PFSK-1 (cell line): ENCODE measurements at regions not wholly inside any gene's neighbourhood (a gene's known extent, or its start where the extent isn't known, plus 50 kb on each side); places are given as distances from the start of the nearest gene placed in this dataset.

Source experiments
- POLR2AphosphoS5 ChIP-seq: IDR thresholded peaks from 2 replicates; pipeline ENCODE4 v1.6.1; 2012; ENCODE audit warnings: low read depth, mild to moderate bottlenecking, control low read depth, low read length, moderate library complexity
- REST ChIP-seq, 2 experiments: IDR thresholded peaks; 2 replicates each; pipeline versions ENCODE4 v1.6.1 to v1.8.0; 2011 to 2012; ENCODE audit warnings: low read depth in 2 of 2, low read length in 2 of 2, control low read depth in 1 of 2, inconsistent platforms in 1 of 2, mild to moderate bottlenecking in 1 of 2, moderate library complexity in 1 of 2; ENCODE audit not compliant: insufficient read depth in 1 of 2
- SIN3A ChIP-seq: IDR thresholded peaks from 2 replicates; pipeline ENCODE4 v1.6.1; 2012; ENCODE audit warnings: mild to moderate bottlenecking, low read length, moderate library complexity, borderline replicate concordance; ENCODE audit not compliant: insufficient read depth
- TAF1 ChIP-seq: IDR thresholded peaks from 2 replicates; pipeline ENCODE4 v1.6.1; 2012; ENCODE audit warnings: low read length, control low read depth, borderline replicate concordance; ENCODE audit not compliant: insufficient read depth

DNA sequence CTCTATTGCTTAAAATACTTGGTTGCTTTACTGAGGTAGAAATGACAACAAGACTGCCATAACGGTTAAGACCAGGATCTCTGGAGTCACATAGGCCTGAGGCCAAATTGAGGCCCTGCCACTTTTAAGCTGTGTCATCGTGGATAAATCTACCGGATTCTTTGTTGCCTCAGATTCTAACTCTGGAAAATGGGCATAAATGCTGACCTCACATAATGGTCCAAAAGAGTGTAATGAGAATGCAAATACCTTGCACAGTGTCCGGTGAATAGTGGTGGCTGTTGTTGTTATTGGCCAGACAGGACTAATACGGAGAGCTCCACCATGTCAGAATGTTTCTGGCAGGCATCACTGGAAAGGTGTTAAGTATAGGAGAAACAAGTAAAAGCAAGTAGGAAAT, 346.1 kb downstream of the LMO4 start:
- TF ChIP-seq POLR2AphosphoS5 (no peak), TAF1 (no peak), REST (IDR thresholded peaks at IDR 0.05; ENCODE audit: insufficient read depth in 1 of 2, low read depth in 2 of 2, low read length in 2 of 2) (no peak), SIN3A (no peak)
